Thymus (tissue), 11 donors: ENCODE measurements at regions not wholly inside any gene's neighbourhood (a gene's known extent, or its start where the extent isn't known, plus 50 kb on each side); places are given as distances from the start of the nearest gene placed in this dataset.

ENCODE experiments used
- DNase-seq, 9 donors: peaks; one replicate each; pipeline ENCODE4 v3.0.0-alpha.2; 2013; ENCODE audit warnings: low spot score in 9 of 9, low read depth in 6 of 9, missing footprints in 1 of 9
- H3K27ac ChIP-seq, 2 donors: one replicate each; pipeline ENCODE4 v1.5.1; 2013; ENCODE audit warnings: control low read depth in 1 of 2, low read depth in 1 of 2, low read length in 1 of 2, mild to moderate bottlenecking in 1 of 2, moderate library complexity in 1 of 2
- H3K27me3 ChIP-seq, 2 donors: one replicate each; pipeline ENCODE4 v1.5.1; 2013; ENCODE audit warnings: low read length in 1 of 2; ENCODE audit not compliant: control insufficient read depth in 2 of 2, insufficient read depth in 1 of 2
- H3K36me3 ChIP-seq, 2 donors: one replicate each; pipeline ENCODE4 v1.5.1; 2013; ENCODE audit warnings: low read length in 1 of 2, mild to moderate bottlenecking in 1 of 2, moderate library complexity in 1 of 2; ENCODE audit not compliant: control insufficient read depth in 2 of 2, insufficient read depth in 2 of 2
- H3K4me1 ChIP-seq, 2 donors: one replicate each; pipeline ENCODE4 v1.5.1; 2013; ENCODE audit warnings: low read length in 2 of 2; ENCODE audit not compliant: control insufficient read depth in 2 of 2, insufficient read depth in 2 of 2
- H3K4me3 ChIP-seq, 2 donors: one replicate each; pipeline ENCODE4 v1.5.1; 2013; ENCODE audit warnings: low read length in 2 of 2, control low read depth in 1 of 2, mild to moderate bottlenecking in 1 of 2
- H3K9me3 ChIP-seq, 2 donors: one replicate each; pipeline ENCODE4 v1.5.1; 2013; ENCODE audit warnings: low read length in 1 of 2, mild to moderate bottlenecking in 1 of 2; ENCODE audit not compliant: control insufficient read depth in 2 of 2, insufficient read depth in 1 of 2
- WGBS: extraction: QIAGEN DNeasy Blood & Tissue Kit; methylation state at CpG from one replicate; pipeline ENCODE4 v1.1.7; 2013; 5-methylcytosine and 5-hydroxymethylcytosine counted together
- donor health status: healthy.

DNA sequence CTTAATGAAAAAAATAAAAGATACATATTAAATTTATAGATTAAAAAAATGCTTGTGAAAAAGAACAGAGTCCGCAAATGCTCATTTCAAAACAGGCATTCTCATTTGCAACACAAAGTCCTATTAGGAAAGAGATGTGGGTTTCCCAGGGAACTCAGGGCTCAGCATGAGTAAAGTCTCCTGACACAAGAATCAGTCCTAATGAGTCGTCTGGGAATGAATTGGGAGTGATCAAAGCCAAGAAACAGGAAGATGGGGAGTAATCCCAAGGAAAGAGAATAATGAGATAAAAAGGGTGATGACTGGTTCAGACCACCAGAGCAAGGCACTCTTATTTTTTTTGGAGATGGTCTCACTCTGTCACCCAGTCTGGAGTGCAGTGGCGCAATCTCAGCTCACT is 443.7 kb downstream of the NR2F2 start:
- H3K9me3 ChIP-seq, result no peaks in the 10 kb centered on the region
- 74% methylated on average over 3 of the region's 3 CpGs for WGBS
- DNase-seq, result no peak
- no peaks in the 10 kb centered on the region for H3K4me1 ChIP-seq
- H3K27ac ChIP-seq, result no peak overlapping the region
- no peaks in the 10 kb centered on the region for H3K36me3 ChIP-seq
- H3K4me3 ChIP-seq, result no peak overlapping the region
- no peaks in the 10 kb centered on the region for H3K27me3 ChIP-seq

DNA sequence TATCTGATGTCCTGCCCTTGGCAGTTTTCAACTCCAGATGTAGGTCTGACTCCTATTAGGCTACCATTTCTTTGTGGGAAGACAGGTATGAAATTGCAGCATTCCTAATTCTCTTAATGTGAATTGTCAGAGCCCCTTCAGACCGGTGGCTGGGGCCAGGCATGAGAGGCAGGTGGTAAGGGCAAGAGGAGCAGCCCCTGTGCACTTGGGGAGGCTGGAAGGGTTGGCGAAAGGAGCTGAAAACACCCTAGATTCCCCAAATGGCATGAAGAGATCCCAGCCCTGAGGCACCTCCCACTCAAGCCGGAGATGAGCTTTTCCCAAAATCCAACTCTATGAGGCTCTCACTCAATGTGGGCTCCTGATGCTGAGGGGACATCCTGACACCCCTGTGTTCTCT is 453.2 kb downstream of the NR2F2 start:
- Histone ChIP-seq H3K36me3 (no peaks in the 10 kb centered on the region), H3K27ac (no peak overlapping the region), H3K4me1 (no peaks in the 10 kb centered on the region), H3K4me3 (no peak overlapping the region), H3K9me3 (peaks cover 0 to 3% of the 10 kb centered on the region in 2 donors), H3K27me3 (no peaks in the 10 kb centered on the region)
- no peak for DNase-seq
- WGBS, result 91% methylated on average over 3 of the region's 3 CpGs

DNA sequence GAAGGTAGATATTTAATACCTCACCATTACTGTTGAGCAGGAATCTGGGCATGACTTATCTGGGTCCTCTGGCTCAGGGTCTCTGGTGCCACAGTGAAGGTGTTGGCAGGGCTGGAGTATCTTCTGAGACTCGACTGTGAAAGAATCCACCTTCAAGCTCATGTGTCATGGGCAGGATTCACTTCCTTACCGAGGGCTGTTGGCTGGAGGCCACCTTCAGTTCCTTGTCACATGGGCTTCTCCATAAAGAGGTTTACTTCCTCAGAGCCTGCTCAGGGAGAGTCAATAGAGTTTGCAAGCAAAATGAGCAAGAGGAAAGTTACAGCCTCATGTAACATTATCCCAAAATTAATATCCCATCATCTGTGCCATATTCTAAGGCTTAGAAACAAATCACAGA is 459.5 kb downstream of the NR2F2 start:
- Histone ChIP-seq H3K27me3 (no peaks in the 10 kb centered on the region), H3K27ac (no peak overlapping the region), H3K36me3 (no peaks in the 10 kb centered on the region), H3K4me3 (no peak overlapping the region), H3K4me1 (no peaks in the 10 kb centered on the region), H3K9me3 (no peaks in the 10 kb centered on the region)
- WGBS, result 60% methylated on average over 2 of the region's 2 CpGs
- no peak for DNase-seq

DNA sequence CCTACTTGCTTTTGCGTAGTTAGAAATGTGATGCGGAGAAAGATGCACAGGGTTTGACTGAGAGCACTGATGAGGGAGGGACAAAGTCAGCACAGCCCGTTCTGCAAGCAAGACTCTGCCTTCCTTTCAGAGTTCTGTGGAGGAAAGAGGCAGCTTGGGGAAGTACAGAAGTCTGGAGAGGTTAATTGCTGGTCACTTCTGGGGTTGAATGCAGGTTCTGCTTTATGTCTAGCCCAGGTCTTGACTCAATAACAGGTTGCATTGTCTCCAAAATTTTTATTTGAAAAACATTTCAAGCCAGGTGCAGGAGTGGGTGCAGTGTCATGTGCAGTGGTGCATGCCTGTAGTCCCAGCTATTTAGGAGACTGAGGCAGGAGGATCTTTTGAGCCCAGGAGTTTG is 461.7 kb downstream of the NR2F2 start:
- Histone ChIP-seq H3K9me3 (no peaks in the 10 kb centered on the region), H3K36me3 (no peaks in the 10 kb centered on the region), H3K27ac (no peak overlapping the region), H3K27me3 (no peaks in the 10 kb centered on the region), H3K4me3 (no peak overlapping the region), H3K4me1 (no peaks in the 10 kb centered on the region)
- DNase-seq, result no peak
- 68% methylated on average over 3 of the region's 3 CpGs for WGBS

DNA sequence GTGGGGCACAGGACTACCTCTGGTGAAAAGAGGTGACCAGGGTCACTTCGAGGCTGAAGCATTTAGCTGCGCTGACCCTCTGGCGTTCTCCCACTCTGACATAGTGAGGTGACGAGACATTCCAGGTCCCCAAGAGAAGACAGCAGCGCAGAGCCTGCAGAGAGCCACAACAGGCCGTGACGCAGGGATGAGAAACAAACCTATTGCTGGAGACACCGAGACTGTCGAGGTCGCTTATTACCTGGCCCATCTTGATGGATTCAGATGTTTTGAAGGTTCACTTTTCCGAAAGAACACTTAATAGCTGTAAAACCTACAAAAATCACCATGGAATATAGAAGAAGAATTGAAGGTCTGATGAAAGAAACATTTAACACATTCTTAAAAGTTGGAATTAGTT is 466.3 kb downstream of the NR2F2 start:
- Histone ChIP-seq H3K4me3 (no peak overlapping the region), H3K4me1 (no peaks in the 10 kb centered on the region), H3K27ac (no peak overlapping the region), H3K27me3 (no peaks in the 10 kb centered on the region), H3K9me3 (no peaks in the 10 kb centered on the region), H3K36me3 (no peaks in the 10 kb centered on the region)
- 95% methylated on average over 11 of the region's 11 CpGs for WGBS
- DNase-seq, result no peak

DNA sequence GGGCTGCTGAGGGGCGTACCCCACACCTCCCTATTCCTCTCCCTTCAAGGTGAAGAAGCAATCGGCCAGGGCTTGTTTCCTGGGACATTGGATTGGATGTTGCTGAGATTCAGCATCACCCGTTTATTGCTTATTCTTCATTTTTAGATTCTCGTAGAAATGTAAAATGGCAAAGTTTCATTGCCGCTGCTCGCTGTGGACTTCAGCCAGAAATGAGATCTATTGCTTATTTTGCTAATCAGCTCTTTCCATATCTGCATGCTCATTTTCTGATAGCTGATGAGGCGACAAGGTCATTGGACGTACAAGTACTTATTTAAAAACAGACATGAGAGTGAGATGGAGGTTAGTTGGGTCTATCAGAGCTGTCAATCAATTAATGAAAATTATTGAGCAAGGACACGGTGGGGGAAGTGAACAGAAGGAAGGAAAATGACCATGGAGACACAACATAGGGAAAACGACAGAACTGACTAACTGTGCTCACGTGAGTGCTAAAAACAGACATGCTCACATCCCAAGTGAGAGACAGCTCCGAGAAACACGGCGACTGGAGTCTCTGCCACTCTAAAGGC is 471.2 kb downstream of the NR2F2 start:
- WGBS, result 91% methylated on average over 14 of the region's 14 CpGs
- DNase-seq, result no peak

DNA sequence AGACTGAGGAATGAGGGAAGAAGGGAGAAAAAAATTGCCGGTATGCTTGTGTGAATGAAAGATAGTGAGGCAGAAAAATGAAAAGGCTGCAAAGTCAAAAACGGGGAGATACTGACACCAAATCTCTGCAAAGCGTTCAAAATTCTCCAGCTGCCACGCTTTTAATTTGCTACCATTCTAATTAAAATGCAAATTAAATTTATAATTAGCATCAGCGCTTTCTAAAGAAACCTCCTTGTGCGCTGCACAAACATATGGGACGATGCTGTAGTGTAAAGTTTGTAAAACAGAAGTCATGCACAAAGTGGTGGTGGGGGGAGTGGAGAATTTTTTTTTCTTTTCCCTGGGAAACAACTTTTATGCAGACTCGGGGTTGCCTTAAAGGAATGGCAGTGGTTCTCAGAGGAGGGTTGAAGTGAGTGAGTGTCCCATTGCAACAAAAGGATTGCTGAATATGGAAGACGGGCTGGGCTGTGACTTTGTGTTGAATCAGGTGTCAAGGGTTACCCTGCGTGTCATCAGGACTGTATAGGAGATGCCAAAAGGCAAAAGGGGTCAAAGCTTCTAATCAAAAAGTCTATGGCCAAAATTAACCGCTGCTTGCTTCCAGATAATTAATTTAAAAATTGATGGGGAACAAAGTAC is 472.2 kb downstream of the NR2F2 start:
- 84% methylated on average over 11 of the region's 11 CpGs for WGBS
- H3K4me3 ChIP-seq, result no peak overlapping the region
- no peaks in the 10 kb centered on the region for H3K27me3 ChIP-seq
- no peaks in the 10 kb centered on the region for H3K9me3 ChIP-seq
- H3K27ac ChIP-seq, result no peak overlapping the region
- H3K4me1 ChIP-seq, result no peaks in the 10 kb centered on the region
- H3K36me3 ChIP-seq, result no peaks in the 10 kb centered on the region
- no peak for DNase-seq

More for the DNA sequence above, 471.2 kb downstream of the NR2F2 start:
- H3K4me1 ChIP-seq, result no peaks in the 10 kb centered on the region
- no peak overlapping the region for H3K4me3 ChIP-seq
- no peaks in the 10 kb centered on the region for H3K27me3 ChIP-seq
- no peaks in the 10 kb centered on the region for H3K9me3 ChIP-seq
- no peaks in the 10 kb centered on the region for H3K36me3 ChIP-seq
- no peak overlapping the region for H3K27ac ChIP-seq

DNA sequence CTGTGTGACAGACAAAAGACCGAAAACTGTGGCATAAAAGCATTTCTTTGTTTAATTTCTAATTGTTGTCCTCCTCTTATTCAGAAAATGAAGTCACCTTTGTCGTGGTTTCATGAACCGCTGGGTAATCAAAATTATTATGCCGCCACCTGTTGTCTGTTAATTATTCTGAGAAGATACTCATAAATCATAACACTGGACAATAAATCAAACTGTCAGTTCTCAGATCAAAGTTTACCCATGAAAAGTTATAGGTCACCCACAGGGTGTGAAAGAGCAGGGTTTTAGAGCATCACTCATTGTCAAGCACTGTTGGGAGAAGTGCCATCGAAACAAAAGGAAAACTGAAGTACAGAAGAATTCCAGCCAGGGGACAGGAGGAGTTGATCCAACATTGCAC is 474.3 kb downstream of the NR2F2 start:
- Histone ChIP-seq H3K9me3 (no peaks in the 10 kb centered on the region), H3K4me3 (no peak overlapping the region), H3K36me3 (no peaks in the 10 kb centered on the region), H3K27me3 (no peaks in the 10 kb centered on the region), H3K27ac (no peak overlapping the region), H3K4me1 (no peaks in the 10 kb centered on the region)
- 90% methylated on average over 5 of the region's 5 CpGs for WGBS
- DNase-seq, result no peak

DNA sequence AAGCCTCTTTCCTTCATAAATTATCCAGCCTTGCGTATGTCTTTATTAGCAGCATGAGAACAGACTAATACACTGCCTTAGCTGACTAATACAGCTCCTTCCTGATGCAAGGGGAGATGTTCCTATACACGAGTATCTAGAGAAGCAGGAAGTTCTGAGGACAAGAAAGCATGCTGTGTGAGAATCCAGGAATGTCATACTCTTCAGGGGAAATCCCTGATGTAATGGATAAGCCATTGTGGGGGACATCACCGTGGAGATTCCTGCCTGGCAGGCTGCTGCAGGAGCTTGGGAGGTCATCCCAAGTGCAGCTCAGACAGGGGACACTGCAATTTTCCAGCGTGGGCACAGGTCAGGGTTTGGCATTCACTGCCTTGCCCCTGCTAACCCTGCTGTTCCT is 476.9 kb downstream of the NR2F2 start:
- WGBS, result 75% methylated on average over 4 of the region's 4 CpGs
- Histone ChIP-seq H3K9me3 (no peaks in the 10 kb centered on the region), H3K36me3 (no peaks in the 10 kb centered on the region), H3K27me3 (no peaks in the 10 kb centered on the region), H3K4me3 (no peak overlapping the region), H3K27ac (no peak overlapping the region), H3K4me1 (no peaks in the 10 kb centered on the region)
- DNase-seq, result no peak
